HG03139 (cell line): ENCODE measurements at regions not wholly inside any gene's neighbourhood (a gene's known extent, or its start where the extent isn't known, plus 50 kb on each side); places are given as distances from the start of the nearest gene placed in this dataset.
"Not testable (repeated sequence)": the region's sequence is repeated elsewhere in the genome, so short reads cannot be mapped to it uniquely, and the experiment has no call there.

Experiments used
- ATAC-seq: cut with Tn5 transposase; IDR thresholded peaks from one replicate; pipeline ENCODE4 v1.9.1; 2021; ENCODE audit not compliant: unreplicated experiment

- no peak for ATAC-seq
Measured at GRCh38 chr1:101366513-101367215, 129.8 kb downstream of the S1PR1 start.

GRCh38 chr1:101367630-101368029 is 130.8 kb downstream of the S1PR1 start:
- no peak for ATAC-seq

GRCh38 chr1:101370488-101370887 is 133.7 kb downstream of the S1PR1 start:
- ATAC-seq: no peak

- peak; percentile 92 for ATAC-seq
Measured at GRCh38 chr1:101371259-101371658, 134.4 kb downstream of the S1PR1 start.

- ATAC-seq: no peak
Measured at GRCh38 chr1:101373570-101373969, 136.8 kb downstream of the S1PR1 start.

GRCh38 chr1:101375448-101375847 is 138.6 kb downstream of the S1PR1 start:
- ATAC-seq: not testable (repeated sequence)

- no peak for ATAC-seq
Measured at GRCh38 chr1:101376121-101377083, 139.6 kb downstream of the S1PR1 start.

GRCh38 chr1:101377084-101377835 is 140.4 kb downstream of the S1PR1 start:
- ATAC-seq: no peak

- no peak for ATAC-seq
Measured at GRCh38 chr1:101379037-101379436, 142.2 kb downstream of the S1PR1 start.

- ATAC-seq: peak; percentile 95
Measured at GRCh38 chr1:101379950-101380349, 143.1 kb downstream of the S1PR1 start.

- ATAC-seq: no peak
Measured at GRCh38 chr1:101382135-101382534, 145.3 kb downstream of the S1PR1 start.

GRCh38 chr1:101388904-101389546 is 152.2 kb downstream of the S1PR1 start:
- peak; percentile 91 for ATAC-seq

GRCh38 chr1:101389547-101389929 is 152.7 kb downstream of the S1PR1 start:
- no peak for ATAC-seq

- no peak for ATAC-seq
Measured at GRCh38 chr1:101392552-101392951, 155.7 kb downstream of the S1PR1 start.

- ATAC-seq: no peak
Measured at GRCh38 chr1:101394041-101394440, 157.2 kb downstream of the S1PR1 start.

GRCh38 chr1:101399222-101399621 is 162.4 kb downstream of the S1PR1 start:
- no peak for ATAC-seq

GRCh38 chr1:101406271-101406670 is 169.5 kb downstream of the S1PR1 start:
- no peak for ATAC-seq

- no peak for ATAC-seq
Measured at GRCh38 chr1:101406681-101407080, 169.9 kb downstream of the S1PR1 start.

- peak; percentile 71 for ATAC-seq
Measured at GRCh38 chr1:101407505-101408211, 170.8 kb downstream of the S1PR1 start.
